Esophagus muscularis mucosa (tissue), 4 donors: ENCODE measurements at regions not wholly inside any gene's neighbourhood (a gene's known extent, or its start where the extent isn't known, plus 50 kb on each side); places are given as distances from the start of the nearest gene placed in this dataset.

Experiments
- DNase-seq: peaks from one replicate; pipeline ENCODE4 v3.0.0-alpha.2; 2017; ENCODE audit errors: extremely low spot score
- H3K27ac ChIP-seq, 4 donors: fragments of 200-600 bp; sonication (generic); replicated peaks in 1 of 4; 1 replicate in 3 of 4; 2 replicates in 1 of 4; pipeline ENCODE4 v1.5.1; 2016 to 2019; ENCODE audit warnings: mild to moderate bottlenecking in 1 of 4
- H3K27me3 ChIP-seq, 4 donors: fragments of 200-600 bp; sonication (generic); one replicate each; pipeline versions ENCODE4 v1.5.1 to v1.6.0; 2016 to 2019
- H3K36me3 ChIP-seq, 4 donors: fragments of 200-600 bp; sonication (generic); one replicate each; pipeline ENCODE4 v1.5.1; 2016 to 2019
- H3K4me1 ChIP-seq, 4 donors: fragments of 200-600 bp; sonication (generic); one replicate each; pipeline ENCODE4 v1.5.1; 2016 to 2019
- H3K4me3 ChIP-seq, 4 donors: fragments of 200-600 bp; sonication (generic); 1 replicate in 2 of 4; 2 replicates in 2 of 4; pipeline ENCODE4 v1.5.1; 2016 to 2019; ENCODE audit warnings: mild to moderate bottlenecking in 4 of 4, moderate library complexity in 1 of 4
- H3K9me3 ChIP-seq, 4 donors: fragments of 200-600 bp; sonication (generic); 1 replicate in 3 of 4; 2 replicates in 1 of 4; pipeline ENCODE4 v1.5.1; 2016 to 2019
- EP300 ChIP-seq: sonication (generic); formaldehyde crosslinking; IDR thresholded peaks from one replicate; pipeline ENCODE4 v1.6.1; 2017; ENCODE audit warnings: antibody characterized with exemption
- POLR2A ChIP-seq: fragments of 450-650 bp; IDR thresholded peaks from one replicate; pipeline ENCODE4 v1.6.1; 2017; ENCODE audit warnings: antibody characterized with exemption, moderate library complexity, mild to moderate bottlenecking, low read depth
- POLR2AphosphoS5 ChIP-seq, 2 donors: sonication (generic); formaldehyde crosslinking; IDR thresholded peaks; one replicate each; pipeline ENCODE4 v1.6.1; 2017; ENCODE audit warnings: antibody characterized with exemption in 2 of 2
- WGBS: methylation state at CpG from one replicate; pipeline ENCODE4 v1.1.5; 2018; 5-methylcytosine and 5-hydroxymethylcytosine counted together
- intact Hi-C: fragments of 100-400 bp; cut with DNase I; formaldehyde crosslinking; loops from one replicate; pipeline ENCODE4 v1.15.1; 2023
- TF ChIP-seq, protein P1 (sequence below), 3 experiments: fragments of 200-600 bp in 2 of 3; fragments of 450-650 bp in 1 of 3; sonication (generic) in 2 of 3; IDR thresholded peaks; one replicate each; pipeline ENCODE4 v1.5.1; 2017 to 2019; ENCODE audit warnings: antibody characterized with exemption in 3 of 3, mild to moderate bottlenecking in 2 of 3, moderate library complexity in 1 of 3

DNA sequence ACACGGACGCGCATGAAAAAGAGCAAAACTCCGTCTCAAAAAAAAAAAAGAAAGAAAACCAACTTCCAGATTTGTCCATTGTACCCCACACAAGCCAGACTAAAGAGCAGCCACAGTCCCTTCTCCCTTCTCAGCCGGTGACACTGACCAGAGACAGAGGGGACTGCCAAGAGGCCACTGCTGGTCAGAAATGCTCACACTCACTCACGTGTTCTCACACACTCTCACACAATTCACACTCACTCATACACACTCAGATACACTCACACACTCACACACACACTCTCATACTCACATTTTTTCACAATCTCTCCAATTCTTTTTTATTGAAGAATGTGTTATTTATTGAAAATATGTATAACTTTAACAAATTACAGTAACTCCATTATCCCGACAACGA, 90.8 kb upstream of the RAB4A start:
- Histone ChIP-seq H3K27me3 (no peaks in the 10 kb centered on the region), H3K4me1 (no peaks in the 10 kb centered on the region), H3K9me3 (no peaks in the 10 kb centered on the region), H3K36me3 (no peaks in the 10 kb centered on the region), H3K4me3 (no peak overlapping the region), H3K27ac (no peak overlapping the region)
- TF ChIP-seq EP300 = no peak
- no peak for TF ChIP-seq POLR2AphosphoS5 (IDR thresholded peaks at IDR 0.05)
- TF ChIP-seq POLR2A = no peak
- TF ChIP-seq, protein P1, sequence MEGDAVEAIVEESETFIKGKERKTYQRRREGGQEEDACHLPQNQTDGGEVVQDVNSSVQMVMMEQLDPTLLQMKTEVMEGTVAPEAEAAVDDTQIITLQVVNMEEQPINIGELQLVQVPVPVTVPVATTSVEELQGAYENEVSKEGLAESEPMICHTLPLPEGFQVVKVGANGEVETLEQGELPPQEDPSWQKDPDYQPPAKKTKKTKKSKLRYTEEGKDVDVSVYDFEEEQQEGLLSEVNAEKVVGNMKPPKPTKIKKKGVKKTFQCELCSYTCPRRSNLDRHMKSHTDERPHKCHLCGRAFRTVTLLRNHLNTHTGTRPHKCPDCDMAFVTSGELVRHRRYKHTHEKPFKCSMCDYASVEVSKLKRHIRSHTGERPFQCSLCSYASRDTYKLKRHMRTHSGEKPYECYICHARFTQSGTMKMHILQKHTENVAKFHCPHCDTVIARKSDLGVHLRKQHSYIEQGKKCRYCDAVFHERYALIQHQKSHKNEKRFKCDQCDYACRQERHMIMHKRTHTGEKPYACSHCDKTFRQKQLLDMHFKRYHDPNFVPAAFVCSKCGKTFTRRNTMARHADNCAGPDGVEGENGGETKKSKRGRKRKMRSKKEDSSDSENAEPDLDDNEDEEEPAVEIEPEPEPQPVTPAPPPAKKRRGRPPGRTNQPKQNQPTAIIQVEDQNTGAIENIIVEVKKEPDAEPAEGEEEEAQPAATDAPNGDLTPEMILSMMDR (IDR thresholded peaks at IDR 0.05) = no peak
- intact Hi-C loops = no loop called here
- WGBS = 88% methylated on average over 8 of the region's 8 CpGs
- no peak for DNase-seq

DNA sequence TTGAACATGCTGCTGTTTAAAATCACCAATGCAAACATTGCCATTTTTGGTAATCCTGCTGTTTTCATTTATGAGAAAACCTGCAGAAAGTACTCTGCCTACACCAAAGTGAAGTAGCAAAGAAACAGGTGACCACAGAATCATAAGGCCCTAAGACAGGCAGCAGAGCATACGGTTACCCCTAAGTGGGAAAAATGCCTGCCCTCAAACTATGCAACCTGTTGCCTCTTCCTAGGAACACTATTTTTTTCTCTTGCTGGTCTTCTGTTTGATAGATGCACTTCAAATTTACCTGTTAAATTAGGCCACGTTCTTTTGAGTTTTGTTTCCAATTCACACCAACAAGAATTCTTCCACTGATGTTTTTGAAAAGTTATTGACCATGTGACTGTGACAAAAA, 89.5 kb upstream of the RAB4A start:
- DNase-seq = no peak
- Histone ChIP-seq H3K4me1 (no peaks in the 10 kb centered on the region), H3K36me3 (no peaks in the 10 kb centered on the region), H3K27ac (no peak overlapping the region), H3K27me3 (no peaks in the 10 kb centered on the region), H3K9me3 (no peaks in the 10 kb centered on the region), H3K4me3 (no peak overlapping the region)
- intact Hi-C loops = no loop called here
- no peak for TF ChIP-seq EP300
- TF ChIP-seq POLR2A = no peak
- TF ChIP-seq, protein P1 (IDR thresholded peaks at IDR 0.05) = no peak
- 90% methylated on average over 2 of the region's 2 CpGs for WGBS

DNA sequence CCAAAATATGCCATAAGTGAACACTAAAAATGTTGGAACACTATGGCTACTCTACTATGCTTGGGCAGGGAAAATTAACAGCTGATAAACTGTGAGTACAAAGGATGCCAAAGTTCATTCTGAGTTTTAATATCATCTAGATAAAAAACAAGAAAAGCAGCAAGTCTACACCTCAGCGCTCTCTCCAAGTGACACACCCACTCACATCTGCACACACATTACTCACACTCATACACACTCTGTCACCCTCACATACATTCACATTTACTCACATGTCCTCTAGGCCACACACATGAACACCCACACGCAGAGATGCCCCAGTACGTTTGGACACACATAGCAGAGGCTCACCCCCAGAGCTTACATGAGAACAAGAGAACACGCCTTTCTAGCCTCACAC, 87.3 kb upstream of the RAB4A start:
- whole genome bisulfite sequencing = 88% methylated on average over 4 of the region's 4 CpGs
- Histone ChIP-seq H3K4me1 (no peaks in the 10 kb centered on the region), H3K9me3 (no peaks in the 10 kb centered on the region), H3K4me3 (no peak overlapping the region), H3K27me3 (no peaks in the 10 kb centered on the region), H3K27ac (no peak overlapping the region), H3K36me3 (no peaks in the 10 kb centered on the region)
- DNase-seq = no peak
- TF ChIP-seq POLR2A (no peak), POLR2AphosphoS5 (IDR thresholded peaks at IDR 0.05) (no peak), EP300 (no peak)
- TF ChIP-seq, protein P1 (IDR thresholded peaks at IDR 0.05) = no peak
- intact Hi-C loops = no loop called here

DNA sequence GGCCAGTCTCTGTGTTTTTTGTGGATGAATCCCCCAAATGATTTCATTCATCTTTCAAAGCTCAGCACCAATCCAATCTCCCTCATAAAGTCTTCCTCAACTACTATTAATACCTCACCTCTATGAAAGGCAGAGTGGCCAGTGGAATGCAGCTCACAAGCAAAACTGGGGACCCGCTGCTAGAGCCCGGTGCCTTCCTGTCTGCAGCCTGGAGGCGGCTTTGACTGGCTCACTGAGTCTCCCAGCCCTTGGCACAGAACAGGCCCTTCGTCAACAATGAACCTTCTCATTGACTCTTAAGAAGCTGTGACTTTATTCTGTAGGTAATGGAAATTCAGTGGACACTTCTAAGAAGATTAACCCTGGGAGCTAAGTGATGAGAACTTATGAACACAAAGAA, 86.8 kb upstream of the RAB4A start:
- H3K4me3 ChIP-seq = no peak overlapping the region
- DNase-seq = no peak
- H3K27ac ChIP-seq = no peak overlapping the region
- no peak for TF ChIP-seq POLR2A
- TF ChIP-seq, protein P1 (IDR thresholded peaks at IDR 0.05) = no peak
- no peak for TF ChIP-seq EP300
- no peak for TF ChIP-seq POLR2AphosphoS5 (IDR thresholded peaks at IDR 0.05)
- H3K27me3 ChIP-seq = no peaks in the 10 kb centered on the region
- no peaks in the 10 kb centered on the region for H3K9me3 ChIP-seq
- no peaks in the 10 kb centered on the region for H3K4me1 ChIP-seq
- 74% methylated on average over 4 of the region's 4 CpGs for WGBS
- intact Hi-C loops = no loop called here
- no peaks in the 10 kb centered on the region for H3K36me3 ChIP-seq

DNA sequence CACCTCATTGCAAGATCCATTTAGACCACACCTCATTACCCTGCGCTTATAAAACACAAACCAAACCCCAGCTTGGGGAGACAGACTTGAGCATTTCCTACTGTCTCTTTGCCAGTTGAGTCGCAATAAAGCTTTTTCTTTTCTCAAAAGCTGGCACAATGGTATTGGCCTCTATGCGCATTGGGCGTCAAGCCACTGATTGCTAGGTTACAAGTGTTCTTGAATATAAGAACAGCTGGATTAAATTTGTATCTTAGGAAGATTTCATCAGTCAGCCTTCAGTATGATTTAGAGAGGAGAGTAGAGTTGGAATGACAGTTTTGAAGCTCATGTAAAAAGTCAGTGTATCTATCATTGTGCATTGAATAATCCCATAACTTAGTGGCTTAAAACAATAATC, 84.9 kb upstream of the RAB4A start:
- no peak for TF ChIP-seq POLR2A
- TF ChIP-seq, protein P1 (IDR thresholded peaks at IDR 0.05) = no peak
- no peak for TF ChIP-seq POLR2AphosphoS5 (IDR thresholded peaks at IDR 0.05)
- TF ChIP-seq EP300 = no peak
- Histone ChIP-seq H3K4me3 (no peak overlapping the region), H3K9me3 (no peaks in the 10 kb centered on the region), H3K27ac (no peak overlapping the region), H3K4me1 (no peaks in the 10 kb centered on the region), H3K27me3 (no peaks in the 10 kb centered on the region), H3K36me3 (no peaks in the 10 kb centered on the region)
- intact Hi-C loops = no loop called here
- no peak for DNase-seq
- WGBS = 97% methylated on average over 4 of the region's 4 CpGs
